ENCODE measurements at regions not wholly inside any gene's neighbourhood (a gene's known extent, or its start where the extent isn't known, plus 50 kb on each side); places are given as distances from the start of the nearest gene placed in this dataset.

- DNase-seq = no peak
- Mint-ChIP-seq H3K36me3 (ENCODE audit: low read depth) (no peaks in the 10 kb centered on the region), H3K4me3 (no peak overlapping the region), H3K27me3 (ENCODE audit: insufficient read depth) (peaks cover 6% of the 10 kb centered on the region), H3K27ac (no peak overlapping the region; the same call in 1 of the 2 replicates), H3K9me3 (no peaks in the 10 kb centered on the region), H3K4me1 (ENCODE audit: low read depth) (peaks cover 10% of the 10 kb centered on the region)
- no peak for TF ChIP-seq CTCF (IDR thresholded peaks at IDR 0.05)
Observed at GRCh38 chr2:107091163-107091864, 205.3 kb upstream of the ST6GAL2 start.

GRCh38 chr2:107093426-107093957 lies 207.5 kb upstream of the ST6GAL2 start:
- Mint-ChIP-seq H3K4me1 (ENCODE audit: low read depth) (peaks cover 10% of the 10 kb centered on the region), H3K9me3 (no peaks in the 10 kb centered on the region), H3K36me3 (ENCODE audit: low read depth) (no peaks in the 10 kb centered on the region), H3K27me3 (ENCODE audit: insufficient read depth) (peaks cover 8% of the 10 kb centered on the region), H3K27ac (no peak overlapping the region), H3K4me3 (no peak overlapping the region)
- TF ChIP-seq CTCF (IDR thresholded peaks at IDR 0.05) = no peak
- DNase-seq = no peak

- peaks cover 7% of the 10 kb centered on the region for H3K27me3 Mint-ChIP-seq (ENCODE audit: insufficient read depth)
- H3K9me3 Mint-ChIP-seq = no peaks in the 10 kb centered on the region
- no peaks in the 10 kb centered on the region for H3K36me3 Mint-ChIP-seq (ENCODE audit: low read depth)
- H3K4me3 Mint-ChIP-seq = no peak overlapping the region
- no peak for DNase-seq
- TF ChIP-seq CTCF (IDR thresholded peaks at IDR 0.05) = no peak
- H3K27ac Mint-ChIP-seq = no peak overlapping the region
- peaks cover 10% of the 10 kb centered on the region for H3K4me1 Mint-ChIP-seq (ENCODE audit: low read depth)
Observed at GRCh38 chr2:107094450-107094986, 208.6 kb upstream of the ST6GAL2 start.

GRCh38 chr2:107102176-107102575 lies 216.2 kb upstream of the ST6GAL2 start:
- Mint-ChIP-seq H3K27me3 (ENCODE audit: insufficient read depth) (peaks cover 11% of the 10 kb centered on the region; the same call in 1 of the 2 replicates), H3K4me1 (ENCODE audit: low read depth) (no peaks in the 10 kb centered on the region), H3K4me3 (no peak overlapping the region), H3K27ac (no peak overlapping the region), H3K36me3 (ENCODE audit: low read depth) (no peaks in the 10 kb centered on the region), H3K9me3 (no peaks in the 10 kb centered on the region)
- no peak for TF ChIP-seq CTCF (IDR thresholded peaks at IDR 0.05)
- DNase-seq = no peak

- no peak overlapping the region for H3K27ac Mint-ChIP-seq
- DNase-seq = no peak
- no peaks in the 10 kb centered on the region for H3K36me3 Mint-ChIP-seq (ENCODE audit: low read depth)
- peaks cover 17% of the 10 kb centered on the region; the same call in 1 of the 2 replicates for H3K4me1 Mint-ChIP-seq (ENCODE audit: low read depth)
- H3K27me3 Mint-ChIP-seq (ENCODE audit: insufficient read depth) = peaks cover 1% of the 10 kb centered on the region; the same call in 1 of the 2 replicates
- no peak for TF ChIP-seq CTCF (IDR thresholded peaks at IDR 0.05)
- no peak overlapping the region for H3K4me3 Mint-ChIP-seq
- H3K9me3 Mint-ChIP-seq = no peaks in the 10 kb centered on the region
Observed at GRCh38 chr2:107107351-107107750, 221.4 kb upstream of the ST6GAL2 start.

All from HFFc6 (cell line).